Gastrocnemius medialis (tissue), 4 donors: ENCODE measurements at regions not wholly inside any gene's neighbourhood (a gene's known extent, or its start where the extent isn't known, plus 50 kb on each side); places are given as distances from the start of the nearest gene placed in this dataset.

Source experiments
- CTCF ChIP-seq, 5 experiments: fragments of 450-650 bp in 3 of 5; fragments of 200-600 bp in 2 of 5; sonication (generic) in 2 of 5; IDR thresholded peaks in 4 of 5; conservative IDR thresholded peaks in 1 of 5; 1 replicate in 4 of 5; 2 replicates in 1 of 5; pipeline ENCODE4 v1.5.1; 2016 to 2019; ENCODE audit warnings: antibody characterized with exemption in 5 of 5, mild to moderate bottlenecking in 3 of 5, moderate library complexity in 3 of 5
- POLR2A ChIP-seq, 2 donors: fragments of 450-650 bp; IDR thresholded peaks; one replicate each; pipeline ENCODE4 v1.6.1; 2017; ENCODE audit warnings: antibody characterized with exemption in 2 of 2, mild to moderate bottlenecking in 2 of 2, moderate library complexity in 2 of 2

- no peak for TF ChIP-seq CTCF (IDR thresholded peaks at IDR 0.05 in 4 of 5, conservative IDR thresholded peaks at IDR 0.05 in 1 of 5)
- TF ChIP-seq POLR2A (IDR thresholded peaks at IDR 0.05) = no peak
These were observed 215.9 kb upstream of the TCF21 start for GRCh38 chr6:133673056-133673455.
